22Rv1 (cell line): ENCODE measurements at regions not wholly inside any gene's neighbourhood (a gene's known extent, or its start where the extent isn't known, plus 50 kb on each side); places are given as distances from the start of the nearest gene placed in this dataset.

Experiments
- ZFX ChIP-seq: fragments of 450-650 bp; IDR thresholded peaks from 2 replicates; pipeline ENCODE4 v1.6.1; 2017; ENCODE audit warnings: antibody characterized with exemption, borderline replicate concordance
- TF ChIP-seq, protein P1 (sequence below): fragments of 450-650 bp; IDR thresholded peaks from 2 replicates; pipeline ENCODE4 v1.5.1; 2017; ENCODE audit warnings: mild to moderate bottlenecking

DNA sequence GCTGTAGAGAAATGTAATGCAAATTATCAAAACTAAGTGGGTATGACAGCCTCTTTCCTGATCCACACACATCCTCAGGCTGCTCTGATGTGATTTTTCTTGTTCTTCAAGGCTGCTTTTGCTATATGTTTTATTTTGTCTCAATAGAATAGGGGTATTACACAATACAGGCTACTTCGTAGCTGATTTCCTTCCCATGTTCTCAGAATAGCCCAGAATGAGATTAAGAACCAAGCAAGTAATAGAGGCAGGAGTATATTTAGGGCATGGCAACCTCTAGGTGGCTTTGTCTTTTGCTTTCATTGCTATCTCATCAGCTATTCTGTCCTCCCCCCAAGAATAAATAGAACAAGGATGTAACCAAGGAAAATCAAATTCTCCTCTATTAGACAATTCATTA is 241.8 kb downstream of the ALDH8A1 start:
- TF ChIP-seq, protein P1, sequence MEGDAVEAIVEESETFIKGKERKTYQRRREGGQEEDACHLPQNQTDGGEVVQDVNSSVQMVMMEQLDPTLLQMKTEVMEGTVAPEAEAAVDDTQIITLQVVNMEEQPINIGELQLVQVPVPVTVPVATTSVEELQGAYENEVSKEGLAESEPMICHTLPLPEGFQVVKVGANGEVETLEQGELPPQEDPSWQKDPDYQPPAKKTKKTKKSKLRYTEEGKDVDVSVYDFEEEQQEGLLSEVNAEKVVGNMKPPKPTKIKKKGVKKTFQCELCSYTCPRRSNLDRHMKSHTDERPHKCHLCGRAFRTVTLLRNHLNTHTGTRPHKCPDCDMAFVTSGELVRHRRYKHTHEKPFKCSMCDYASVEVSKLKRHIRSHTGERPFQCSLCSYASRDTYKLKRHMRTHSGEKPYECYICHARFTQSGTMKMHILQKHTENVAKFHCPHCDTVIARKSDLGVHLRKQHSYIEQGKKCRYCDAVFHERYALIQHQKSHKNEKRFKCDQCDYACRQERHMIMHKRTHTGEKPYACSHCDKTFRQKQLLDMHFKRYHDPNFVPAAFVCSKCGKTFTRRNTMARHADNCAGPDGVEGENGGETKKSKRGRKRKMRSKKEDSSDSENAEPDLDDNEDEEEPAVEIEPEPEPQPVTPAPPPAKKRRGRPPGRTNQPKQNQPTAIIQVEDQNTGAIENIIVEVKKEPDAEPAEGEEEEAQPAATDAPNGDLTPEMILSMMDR = no peak
- TF ChIP-seq ZFX = no peak
